HG03045 (cell line): ENCODE measurements at regions not wholly inside any gene's neighbourhood (a gene's known extent, or its start where the extent isn't known, plus 50 kb on each side); places are given as distances from the start of the nearest gene placed in this dataset.
"Not testable (repeated sequence)": the region's sequence is repeated elsewhere in the genome, so short reads cannot be mapped to it uniquely, and the experiment has no call there.

Experiments used
- ATAC-seq: cut with Tn5 transposase; IDR thresholded peaks from one replicate; pipeline ENCODE4 v1.9.1; 2021; ENCODE audit warnings: mild to moderate bottlenecking, moderate library complexity; ENCODE audit not compliant: unreplicated experiment

DNA sequence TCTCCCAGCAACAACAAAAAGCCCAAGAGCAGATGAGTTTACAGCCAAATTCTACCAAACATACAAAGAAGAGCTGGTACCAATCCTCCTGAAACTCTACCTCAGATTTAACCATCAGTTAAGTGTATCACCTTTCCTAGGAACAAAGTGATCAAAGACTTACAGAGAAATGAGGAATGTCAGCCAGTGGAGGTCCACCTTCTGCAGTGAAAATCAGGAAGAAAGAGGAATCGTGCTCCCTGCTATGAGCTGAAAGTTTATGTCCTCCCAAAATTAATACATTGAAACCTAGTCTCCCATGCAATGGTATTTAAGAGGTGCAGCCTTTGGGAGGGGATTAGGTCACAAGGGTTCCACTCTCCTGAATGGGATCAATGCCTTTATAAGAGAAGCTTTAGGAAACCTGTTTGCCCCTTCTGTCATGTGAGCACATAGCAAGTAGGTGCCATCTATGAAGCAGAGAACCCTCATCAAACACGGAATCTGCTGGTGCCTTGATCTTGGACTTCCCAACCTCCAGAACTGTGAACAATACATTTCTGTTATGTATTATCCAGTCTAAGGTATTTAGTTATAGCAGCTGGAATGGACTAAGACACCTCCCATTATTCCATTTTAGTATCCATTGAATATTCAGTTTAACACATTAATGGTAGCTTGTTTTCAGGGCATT is 139.0 kb upstream of the FZD8 start:
- no peak for ATAC-seq

DNA sequence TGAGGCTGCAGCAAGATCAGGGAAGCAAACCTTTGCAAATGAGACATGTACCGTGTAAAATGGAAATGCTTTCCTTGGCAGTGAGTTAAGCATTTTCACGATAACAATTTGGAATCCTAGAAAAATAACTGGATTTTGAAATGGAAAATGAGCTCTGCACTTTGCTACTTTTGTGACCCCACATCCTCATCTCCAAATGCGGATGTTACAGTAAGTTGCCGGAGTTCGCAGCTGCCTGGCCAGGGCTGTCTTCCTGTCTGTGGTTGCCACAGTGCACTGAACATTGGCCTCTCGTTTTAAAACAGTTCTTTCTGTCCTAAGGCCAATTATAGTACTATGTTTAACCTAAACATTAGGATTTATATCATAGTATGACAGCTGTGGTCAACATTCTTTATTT is 136.2 kb upstream of the FZD8 start:
- ATAC-seq = no peak

DNA sequence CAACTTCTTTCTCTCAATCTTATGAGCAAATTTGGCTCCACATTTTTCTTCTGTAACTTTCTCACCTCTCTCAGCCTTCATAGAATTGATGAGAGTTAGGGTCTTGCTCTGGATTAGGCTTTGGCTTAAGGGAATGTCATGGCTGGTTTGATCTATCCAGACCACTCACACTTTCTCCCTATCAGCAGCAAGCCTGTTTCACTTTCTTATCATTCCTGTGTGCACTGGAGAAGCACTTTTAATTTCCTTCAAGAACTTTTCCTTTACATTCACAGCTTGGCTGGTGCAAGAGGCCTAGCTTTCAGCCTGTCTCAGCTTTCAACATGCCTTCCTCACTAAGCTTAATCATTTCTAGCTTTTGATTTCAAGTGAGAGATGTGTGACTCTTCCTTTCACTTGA is 134.5 kb upstream of the FZD8 start:
- not testable (repeated sequence) for ATAC-seq

DNA sequence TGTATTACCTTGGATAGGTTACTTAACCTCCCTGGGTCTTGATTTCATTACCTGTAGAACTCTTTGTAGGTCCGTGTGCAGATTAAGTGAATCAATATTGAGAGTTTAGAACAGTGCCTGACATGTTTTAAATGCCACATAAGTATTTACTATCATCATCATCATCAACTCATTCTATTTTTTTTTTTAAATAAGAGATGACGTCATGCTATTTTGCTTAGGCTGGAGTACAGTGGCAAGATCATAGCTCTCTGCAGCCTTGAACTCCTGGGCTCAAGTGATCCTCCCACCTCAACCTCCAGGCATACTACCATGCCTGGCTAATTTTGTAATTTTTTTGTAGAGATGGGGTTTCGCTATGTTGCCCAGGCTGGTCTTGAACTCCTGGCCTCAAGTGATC is 132.0 kb upstream of the FZD8 start:
- no peak for ATAC-seq

GRCh38 chr10:35770817-35771355 is 128.8 kb upstream of the FZD8 start:
- ATAC-seq = no peak

DNA sequence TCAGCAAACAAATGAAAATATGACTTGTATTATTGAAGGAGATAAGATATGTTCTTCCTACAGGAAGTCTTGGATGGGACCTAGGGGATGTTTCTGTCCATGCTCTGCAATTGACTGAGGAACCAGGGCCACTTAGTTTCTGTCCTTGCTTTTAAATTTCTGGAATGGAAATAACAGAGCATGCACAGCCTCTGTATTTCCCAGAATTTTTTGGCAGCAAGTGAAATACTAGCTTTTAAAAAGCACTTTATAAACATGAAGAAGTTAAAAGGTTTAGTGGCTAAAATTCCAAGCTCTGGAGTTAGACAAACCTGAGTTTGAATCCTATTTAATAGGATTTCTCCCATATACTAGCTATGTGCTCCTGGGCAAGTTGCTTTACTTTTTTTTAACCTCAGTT is 127.7 kb upstream of the FZD8 start:
- ATAC-seq = no peak

- no peak for ATAC-seq
Observed at GRCh38 chr10:35768731-35769130, 126.6 kb upstream of the FZD8 start.

DNA sequence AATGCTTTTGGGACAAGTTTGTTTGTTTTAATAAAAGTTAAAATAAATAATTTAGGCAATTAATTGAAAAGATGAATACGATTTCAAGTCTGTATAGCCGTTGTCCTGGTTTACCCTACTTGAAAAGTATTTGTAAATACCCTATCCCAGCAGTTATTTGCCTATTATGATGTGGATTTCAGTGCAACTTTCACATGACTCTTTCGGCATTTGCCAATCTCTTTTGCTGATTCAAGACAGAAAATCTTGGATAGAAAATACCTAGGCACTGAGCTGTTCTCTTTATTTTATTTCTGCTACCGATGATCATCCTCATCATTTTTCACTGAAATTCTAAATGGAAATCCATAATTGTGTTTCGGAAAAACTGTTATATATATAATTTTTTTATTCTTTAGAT is 125.9 kb upstream of the FZD8 start:
- no peak for ATAC-seq

DNA sequence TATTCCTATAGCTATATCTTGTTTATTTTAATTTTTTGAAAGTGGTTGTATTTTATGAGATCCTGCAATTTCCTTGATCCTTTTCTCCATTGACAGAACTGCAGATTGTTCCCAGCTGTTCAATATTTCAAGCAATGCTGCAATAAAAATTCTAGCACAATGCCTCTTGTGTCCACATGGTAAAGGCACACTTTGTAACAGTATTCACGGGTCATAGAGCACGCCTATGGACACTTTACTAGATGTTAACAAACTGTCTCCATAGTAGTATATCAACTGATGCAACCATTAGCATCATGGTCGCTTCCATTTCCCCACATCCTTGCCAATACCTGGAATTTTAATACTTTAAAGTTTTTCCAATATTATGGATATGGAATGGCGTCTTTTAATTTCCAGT is 123.9 kb upstream of the FZD8 start:
- no peak for ATAC-seq

DNA sequence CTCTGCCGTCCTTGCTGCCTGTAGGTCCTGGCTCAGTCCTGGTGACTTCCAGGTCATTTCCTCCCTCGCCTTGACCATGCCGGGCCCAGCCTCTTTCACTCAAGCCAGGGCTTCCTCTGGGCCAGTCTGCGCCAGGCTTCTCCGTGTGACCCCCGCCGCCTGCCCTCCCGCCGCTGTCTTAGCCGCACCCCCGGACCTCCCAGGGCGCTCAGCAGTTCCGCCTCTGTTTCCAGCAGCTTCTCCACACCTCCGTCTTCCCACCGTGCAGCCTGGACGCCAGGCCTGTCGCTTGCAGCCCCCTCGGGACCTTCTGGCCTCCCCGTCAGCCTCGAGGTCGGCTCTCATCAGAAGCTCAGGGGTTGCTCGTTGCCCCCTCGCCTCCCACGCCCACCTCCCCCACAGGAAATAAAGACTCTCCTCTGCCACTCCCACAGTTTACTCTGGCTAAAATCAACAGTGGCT is 123.0 kb upstream of the FZD8 start:
- no peak for ATAC-seq

DNA sequence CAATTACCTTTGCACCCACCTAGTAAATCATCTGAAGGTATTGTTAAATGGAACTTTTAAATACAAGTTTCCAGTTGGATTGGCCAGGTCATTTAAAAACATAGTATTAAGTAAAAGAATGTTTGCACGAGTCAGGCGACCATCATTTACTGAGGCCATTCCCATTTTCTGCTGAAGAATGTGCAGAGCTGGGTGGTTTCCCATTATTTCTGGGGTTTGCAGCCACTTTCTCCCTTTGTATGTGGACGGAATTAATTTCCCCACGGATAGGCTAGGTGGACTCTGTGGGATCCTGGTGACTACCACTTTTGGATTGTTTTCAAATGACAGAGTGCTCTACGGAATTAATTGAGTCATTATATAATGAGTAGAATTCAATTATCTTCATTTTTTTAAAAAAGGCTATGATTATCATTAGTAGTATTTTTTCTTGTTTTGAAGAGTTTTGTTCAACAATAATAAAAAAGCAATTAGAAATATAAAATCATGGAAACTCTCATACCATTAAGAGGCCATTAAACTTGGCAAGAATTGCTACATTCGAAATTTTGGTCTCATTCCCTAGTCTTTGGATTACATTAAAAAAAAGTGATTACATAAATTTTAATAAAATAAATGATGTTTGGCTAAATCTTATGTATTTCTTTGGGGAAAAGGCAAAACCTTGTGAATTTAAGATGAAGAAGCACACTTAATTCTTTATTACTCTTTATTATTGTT is 120.4 kb upstream of the FZD8 start:
- no peak for ATAC-seq

GRCh38 chr10:35758076-35758475 is 116.0 kb upstream of the FZD8 start:
- ATAC-seq = no peak

GRCh38 chr10:35754519-35754918 is 112.4 kb upstream of the FZD8 start:
- no peak for ATAC-seq

DNA sequence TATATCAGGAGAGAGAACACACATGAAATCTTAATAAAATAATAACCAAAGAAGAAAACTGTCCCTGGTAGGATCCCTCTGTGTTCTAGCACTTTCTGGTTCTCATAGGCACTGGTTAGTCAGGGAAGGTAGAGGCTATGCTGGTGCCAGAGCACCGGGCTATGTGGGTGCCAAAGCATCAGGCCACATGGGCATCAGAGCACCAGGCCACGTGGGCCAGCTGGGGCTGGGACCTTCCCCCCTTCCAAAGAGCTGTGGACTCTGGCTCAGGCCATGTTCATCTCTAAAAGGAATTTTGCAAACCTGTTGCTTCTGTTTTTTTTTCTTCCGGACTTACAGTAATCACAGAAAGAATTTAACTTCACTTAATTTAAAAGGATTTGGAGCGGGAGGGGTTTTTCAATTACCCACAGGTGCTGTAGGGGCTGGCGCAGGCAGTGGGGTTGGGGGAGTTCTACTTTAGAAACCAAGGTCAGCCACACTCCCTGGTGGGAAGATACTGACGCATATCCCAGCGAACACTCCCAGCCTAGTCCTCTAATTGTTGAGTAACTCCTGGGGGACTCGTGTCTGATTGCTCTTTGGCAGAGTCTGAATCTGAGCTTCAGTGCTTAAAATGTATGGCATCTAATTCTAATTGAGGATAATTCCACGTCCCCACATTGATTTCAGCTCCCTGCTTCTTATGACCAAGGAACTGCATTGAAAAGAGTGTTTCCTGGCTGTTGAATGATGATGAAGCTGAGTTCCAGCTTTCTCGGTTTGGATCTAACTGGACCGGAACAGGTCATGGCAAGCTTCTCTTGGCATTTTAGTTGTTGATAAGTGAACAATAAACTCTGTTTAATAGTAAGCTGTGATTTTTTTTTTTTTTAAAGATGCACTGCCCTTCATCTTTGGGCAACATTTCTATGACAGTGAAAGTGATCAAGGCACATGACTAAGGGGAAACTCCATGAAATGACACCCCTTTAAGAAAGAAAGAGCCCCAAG is 110.7 kb upstream of the FZD8 start:
- ATAC-seq = no peak

DNA sequence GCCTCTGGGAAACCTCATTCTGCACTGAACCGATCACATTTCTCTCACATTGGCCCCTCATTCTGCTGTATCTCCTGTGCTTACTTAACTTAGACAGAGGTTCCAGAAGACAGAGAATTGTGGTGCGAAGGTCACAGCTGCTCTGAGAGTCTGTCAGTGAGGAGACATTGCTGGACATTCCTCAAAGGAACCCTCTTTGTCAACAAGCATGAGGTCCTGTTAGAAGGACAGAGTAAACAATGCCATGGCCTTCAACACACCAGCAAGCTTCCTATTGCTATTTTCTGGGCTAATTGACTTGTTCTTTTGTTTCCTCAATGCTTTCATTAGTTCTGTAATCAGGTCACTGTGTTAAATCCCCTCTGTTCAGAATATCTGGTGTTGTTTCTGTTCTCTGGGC is 109.3 kb upstream of the FZD8 start:
- ATAC-seq = no peak

DNA sequence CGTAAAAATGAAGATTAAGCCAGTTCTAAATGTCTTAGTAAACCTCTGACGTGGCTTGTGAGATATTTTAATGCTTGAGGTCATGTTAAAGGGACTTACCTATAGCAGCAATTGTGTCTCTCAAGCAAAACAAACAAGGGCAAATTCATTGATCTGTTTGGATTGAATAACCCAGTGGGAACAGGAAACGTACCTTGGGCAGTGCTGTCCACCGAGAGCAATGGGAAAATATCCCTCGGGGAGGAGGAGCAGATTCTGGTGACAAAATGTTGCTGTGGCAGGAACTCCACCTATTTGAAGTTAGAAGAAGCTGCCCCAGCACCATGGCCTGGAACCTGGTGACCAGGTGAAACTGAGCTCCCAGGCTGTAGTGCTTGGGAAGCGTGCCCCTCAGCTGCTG is 107.1 kb upstream of the FZD8 start:
- no peak for ATAC-seq

DNA sequence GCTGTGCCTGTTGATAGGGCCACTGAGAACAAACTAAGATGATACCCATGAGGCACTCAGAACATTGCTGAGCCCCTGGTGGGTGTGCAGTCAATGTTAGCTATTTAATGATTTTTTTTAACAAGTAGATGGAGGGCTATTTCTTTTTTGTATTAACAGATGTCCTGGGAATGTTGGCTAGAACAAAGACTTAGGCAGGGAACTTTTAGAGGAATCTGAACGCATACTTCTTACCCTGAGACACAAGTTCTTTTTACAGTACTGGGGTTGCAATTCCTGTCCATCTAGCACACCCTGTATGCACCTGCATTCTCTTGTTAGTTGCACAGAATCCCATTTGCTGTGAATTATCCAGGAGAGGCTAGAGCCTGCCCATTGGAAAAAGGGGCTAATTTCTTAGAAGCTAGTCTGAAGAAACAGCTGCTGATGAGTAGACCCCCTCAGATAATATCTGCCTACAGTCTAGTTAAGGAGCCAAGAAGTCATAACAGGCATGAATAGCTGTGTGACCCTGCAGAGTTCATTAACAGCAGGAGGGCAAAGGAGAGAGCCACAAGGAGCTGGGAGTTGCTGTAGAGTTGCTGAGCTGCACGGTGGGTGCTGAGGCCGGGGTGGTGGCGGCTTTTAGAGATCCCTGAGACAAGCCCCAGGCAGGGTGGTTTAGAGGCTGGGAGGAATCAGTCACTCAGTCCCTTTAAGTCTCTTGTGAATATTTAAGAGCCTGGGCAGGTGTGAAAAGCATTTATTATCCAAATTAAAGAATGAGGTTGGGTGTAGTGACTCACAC is 103.7 kb upstream of the FZD8 start:
- ATAC-seq = no peak

DNA sequence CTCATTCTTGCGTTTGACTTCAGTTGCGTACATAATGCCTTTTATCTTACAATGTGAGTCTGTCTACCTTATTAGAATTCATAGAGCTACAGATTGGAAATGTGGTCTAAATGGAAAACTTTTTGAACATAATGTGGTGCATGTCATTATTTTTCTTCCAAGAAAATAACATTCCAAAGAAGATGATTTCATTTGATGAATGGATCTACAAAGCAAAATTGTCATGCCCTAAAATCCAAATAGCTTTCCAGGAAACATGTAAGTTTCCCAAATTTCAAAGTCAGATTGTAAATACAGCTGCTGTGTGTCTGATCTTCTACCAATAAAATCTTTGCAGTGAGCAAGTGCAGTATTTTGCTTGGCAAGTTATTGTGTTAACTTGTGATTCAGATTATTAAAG is 101.8 kb upstream of the FZD8 start:
- ATAC-seq = no peak

- no peak for ATAC-seq
Observed at GRCh38 chr10:35743351-35743750, 101.3 kb upstream of the FZD8 start.

DNA sequence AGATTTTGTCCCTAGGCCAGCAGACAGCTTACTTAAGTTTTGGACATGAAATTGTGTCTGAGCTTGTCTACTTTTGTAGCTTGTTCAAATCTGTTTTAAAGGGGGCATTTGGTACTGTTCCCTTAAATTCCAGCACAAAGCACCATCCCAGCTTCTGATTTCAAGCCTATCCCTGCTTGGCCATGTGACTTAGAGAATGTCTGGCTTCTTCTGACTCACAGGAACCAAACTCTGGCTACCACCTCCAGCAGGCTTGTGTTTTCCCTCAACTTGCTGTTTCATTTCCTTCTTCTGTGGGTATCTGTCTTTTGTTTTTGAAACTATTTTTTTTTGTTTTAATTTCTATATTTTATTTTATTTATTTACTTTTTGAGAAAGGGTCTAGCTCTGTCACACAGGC is 97.9 kb upstream of the FZD8 start:
- no peak for ATAC-seq
